Amniotic epithelial cell (primary cell): ENCODE measurements at regions not wholly inside any gene's neighbourhood (a gene's known extent, or its start where the extent isn't known, plus 50 kb on each side); places are given as distances from the start of the nearest gene placed in this dataset.

Experiments used
- DNase-seq: peaks from one replicate; pipeline ENCODE4 v3.0.0-alpha.2; 2010; ENCODE audit warnings: low read depth

GRCh38 chr2:191560411-191560980, 117.4 kb upstream of the NABP1 start:
- no peak for DNase-seq

- DNase-seq = no peak
These were observed 112.8 kb upstream of the NABP1 start for GRCh38 chr2:191565120-191565519.

GRCh38 chr2:191565647-191566198, 112.2 kb upstream of the NABP1 start:
- peak; percentile 50 for DNase-seq

DNA sequence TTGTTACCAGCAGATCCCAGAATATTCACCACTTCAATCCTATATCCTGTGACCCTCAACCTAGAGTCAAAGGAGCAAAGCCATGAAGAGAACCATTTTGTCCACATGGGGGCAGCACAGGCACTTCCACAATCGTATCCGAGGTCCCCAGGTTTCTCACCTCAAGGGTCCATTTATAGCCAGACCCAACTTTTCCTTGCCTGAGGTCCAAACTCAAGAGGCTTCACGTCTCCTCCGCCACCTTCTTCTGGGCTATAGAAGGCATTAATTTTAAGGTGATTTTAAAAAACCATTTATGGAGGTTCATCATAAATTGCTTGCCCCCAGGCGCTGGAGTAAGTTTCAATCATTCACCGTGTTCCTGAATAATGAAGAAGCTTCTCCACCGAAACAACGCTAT, 111.6 kb upstream of the NABP1 start:
- DNase-seq = peak; percentile 57

GRCh38 chr2:191567206-191567605, 110.7 kb upstream of the NABP1 start:
- DNase-seq = no peak

DNA sequence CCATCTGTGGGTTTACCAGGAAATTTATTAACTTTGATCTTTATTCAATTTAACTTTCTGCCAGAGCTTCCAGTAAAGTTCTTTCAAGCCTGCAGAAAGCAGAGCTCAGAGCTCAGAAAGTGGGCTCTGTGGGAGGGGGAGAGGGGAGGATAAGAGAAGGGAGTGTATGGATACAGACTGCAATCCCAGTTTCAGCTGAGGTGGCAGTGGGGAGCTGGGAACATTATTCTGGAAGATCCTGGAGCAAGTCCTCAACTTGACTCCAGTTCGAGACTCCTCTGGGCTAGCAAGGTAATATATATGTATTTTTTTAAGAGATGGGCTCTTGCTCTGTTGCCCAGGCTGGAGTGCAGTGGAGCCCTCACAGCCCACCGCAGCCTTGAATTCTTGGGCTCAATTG, 108.9 kb upstream of the NABP1 start:
- DNase-seq = no peak

DNA sequence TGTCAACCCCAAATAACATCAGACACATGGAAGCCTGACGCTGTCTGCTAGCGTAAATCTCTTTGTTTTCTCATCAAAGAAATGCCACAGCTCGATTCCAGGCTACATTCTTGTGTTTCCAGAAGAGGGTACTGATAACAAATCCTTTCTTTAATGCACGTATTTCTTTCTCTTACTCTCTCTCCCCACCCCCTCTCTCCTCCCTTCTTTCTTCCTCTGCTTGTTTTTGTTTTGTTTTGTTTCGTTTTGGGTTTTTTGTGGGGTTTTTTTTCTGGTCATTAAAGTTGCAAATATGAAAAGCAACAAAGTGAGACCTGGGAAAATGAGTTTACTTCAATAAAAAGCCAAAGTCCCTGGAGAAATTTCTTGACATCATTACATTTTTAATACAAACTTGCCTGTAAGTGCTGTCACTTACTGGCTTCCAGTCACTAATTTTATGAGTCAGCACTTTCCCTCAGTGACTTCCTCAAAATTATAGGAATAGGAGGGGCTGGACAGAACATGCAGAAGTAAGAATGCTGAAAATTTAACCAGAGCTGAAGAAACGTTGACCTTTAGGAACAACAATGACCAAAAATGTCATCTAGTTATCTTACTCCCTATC, 106.7 kb upstream of the NABP1 start:
- DNase-seq = peak; percentile 69

DNA sequence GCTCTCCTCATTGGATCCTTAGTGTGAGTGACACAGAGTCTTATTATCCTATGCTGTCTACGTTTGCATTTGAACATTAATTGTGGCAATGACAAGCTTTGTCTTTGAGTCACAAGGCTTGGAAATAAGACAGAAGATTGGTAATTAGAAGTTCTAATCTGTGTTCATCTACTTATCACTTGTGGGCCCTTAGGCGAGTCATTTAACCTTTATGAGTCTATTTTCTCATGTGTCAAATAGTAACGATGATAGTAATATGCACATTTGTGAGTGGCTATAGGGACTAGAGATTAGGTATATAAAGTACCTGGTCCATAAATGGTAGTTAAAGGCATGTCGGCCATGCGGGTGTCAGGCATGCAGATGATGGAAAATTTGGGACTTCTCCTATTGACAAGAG, 105.6 kb upstream of the NABP1 start:
- no peak for DNase-seq

- no peak for DNase-seq
These were observed 104.7 kb upstream of the NABP1 start for GRCh38 chr2:191573216-191573615.

GRCh38 chr2:191574232-191574631, 103.7 kb upstream of the NABP1 start:
- no peak for DNase-seq

- DNase-seq = no peak
These were observed 100.3 kb upstream of the NABP1 start for GRCh38 chr2:191577605-191578004.

DNA sequence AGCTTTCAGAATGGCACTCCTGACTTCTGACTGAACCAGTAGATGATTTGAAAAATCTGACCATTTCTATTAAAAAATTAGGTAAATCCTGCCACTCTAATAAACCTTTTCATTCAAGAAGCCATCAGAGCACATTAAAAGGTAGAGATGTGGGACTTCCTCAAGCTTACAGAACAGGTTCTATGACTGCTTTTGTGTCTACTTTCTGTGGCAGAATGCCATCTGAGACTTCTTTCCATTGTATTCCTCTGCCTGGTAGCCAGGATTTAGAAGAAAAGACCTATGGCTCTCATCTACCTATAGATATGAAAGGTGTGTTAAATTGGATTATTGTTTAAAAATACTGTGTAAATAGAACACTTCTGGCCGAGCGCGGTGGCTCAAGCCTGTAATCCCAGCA, 99.9 kb upstream of the NABP1 start:
- no peak for DNase-seq

DNA sequence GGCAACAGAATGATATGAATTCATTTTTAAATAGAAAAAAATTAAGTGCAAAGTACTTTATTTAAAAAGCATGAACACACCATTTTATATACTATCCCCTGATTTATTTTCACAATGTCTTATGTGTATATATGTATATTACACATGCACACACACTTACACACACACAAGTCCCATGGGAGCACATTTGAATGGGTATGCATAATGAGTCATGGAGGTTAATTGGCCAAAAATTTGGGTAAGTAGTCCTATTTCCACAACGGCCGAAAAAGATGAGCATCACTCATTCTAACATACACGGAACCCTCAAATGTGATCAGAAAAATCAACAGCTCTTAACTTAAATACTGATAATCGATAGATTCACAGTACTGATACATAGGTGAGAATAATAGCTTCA, 97.4 kb upstream of the NABP1 start:
- no peak for DNase-seq

DNA sequence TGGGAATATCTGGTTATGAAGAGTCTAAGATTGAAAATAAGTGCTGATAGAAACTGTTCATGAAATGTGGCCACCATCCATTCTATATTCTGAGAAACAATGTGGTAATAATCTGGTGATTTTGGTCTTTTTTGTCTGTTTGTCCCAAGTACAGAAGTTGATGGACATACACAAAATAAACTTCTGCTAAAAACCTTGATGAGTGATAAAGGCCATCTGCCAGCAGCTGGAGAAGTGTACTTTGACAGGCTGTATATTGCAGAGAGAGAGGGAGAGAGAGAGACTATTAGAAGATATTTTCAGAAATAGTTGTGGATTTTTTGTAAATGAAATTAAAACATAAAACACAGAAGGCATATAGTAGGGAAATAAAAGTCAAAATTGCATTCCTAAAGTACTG, 96.9 kb upstream of the NABP1 start:
- no peak for DNase-seq

DNA sequence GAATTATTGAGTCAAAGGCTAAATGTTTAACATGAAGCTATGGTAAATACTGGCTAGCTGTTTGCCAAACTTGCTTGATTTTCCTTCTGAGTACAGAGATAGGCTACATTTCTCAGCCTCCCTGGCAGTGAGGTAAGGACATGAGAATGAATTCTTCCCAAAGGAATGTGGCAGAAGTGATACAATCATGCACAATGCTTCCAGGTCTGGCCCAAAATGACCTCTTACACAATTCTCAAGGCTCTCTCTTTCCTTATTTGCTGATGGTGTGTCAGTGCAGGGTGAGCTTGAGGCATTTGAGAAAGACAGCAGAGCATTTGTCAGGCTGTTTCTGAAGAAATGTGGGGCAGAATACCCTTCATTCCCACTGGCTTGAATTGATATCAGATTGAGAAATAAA, 95.6 kb upstream of the NABP1 start:
- DNase-seq = peak; percentile 94

DNA sequence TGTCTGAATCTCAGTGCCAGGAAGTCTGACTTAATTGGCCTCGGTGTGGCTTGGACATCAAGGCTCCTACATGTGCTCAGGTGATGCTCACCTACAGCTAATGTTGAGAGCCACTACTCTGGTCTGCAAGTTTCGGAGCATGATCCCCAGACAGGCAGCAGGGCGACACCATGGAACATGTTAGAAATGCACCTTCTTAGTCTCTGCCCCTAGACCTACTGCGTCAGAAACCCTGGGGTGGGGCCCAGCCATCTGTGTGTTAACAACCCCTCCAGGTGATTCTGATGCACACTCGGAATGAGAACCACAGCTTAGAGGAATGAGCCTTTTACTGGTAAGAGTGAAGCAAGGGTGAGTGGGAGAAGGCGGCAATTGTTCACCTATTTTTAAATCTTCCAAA, 86.9 kb upstream of the NABP1 start:
- DNase-seq = no peak

GRCh38 chr2:191593622-191594385, 84.1 kb upstream of the NABP1 start:
- DNase-seq = peak; percentile 75

DNA sequence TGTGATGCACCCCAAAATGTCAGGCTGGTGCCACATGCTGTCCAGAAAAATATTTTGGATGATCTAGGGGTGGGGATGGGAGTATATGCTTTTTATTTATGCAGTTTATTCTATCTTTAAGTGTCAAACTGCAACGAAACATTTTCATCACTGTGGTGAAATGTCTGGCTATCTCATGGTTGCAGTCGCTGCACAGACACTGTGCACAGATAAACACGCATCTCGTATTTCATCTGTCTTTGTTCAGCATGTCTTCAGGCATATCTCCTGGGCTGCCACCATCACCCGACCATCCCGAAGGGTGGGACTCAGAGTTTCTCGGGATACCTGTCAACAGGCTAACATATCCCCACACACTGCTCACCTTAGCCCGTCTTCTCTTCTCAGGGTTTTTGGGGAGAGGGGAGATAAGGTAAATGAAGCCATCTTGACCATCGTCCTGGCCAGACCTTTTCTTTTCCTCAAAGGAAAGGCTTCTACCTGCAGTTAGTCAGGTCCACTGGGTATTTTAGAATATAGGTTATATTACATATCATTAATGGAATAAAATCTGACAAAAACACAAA, 80.7 kb upstream of the NABP1 start:
- no peak for DNase-seq

- no peak for DNase-seq
These were observed 79.6 kb upstream of the NABP1 start for GRCh38 chr2:191598296-191598695.

GRCh38 chr2:191601060-191601459, 76.9 kb upstream of the NABP1 start:
- DNase-seq = peak; percentile 58

GRCh38 chr2:191604154-191604553, 73.8 kb upstream of the NABP1 start:
- no peak for DNase-seq

DNA sequence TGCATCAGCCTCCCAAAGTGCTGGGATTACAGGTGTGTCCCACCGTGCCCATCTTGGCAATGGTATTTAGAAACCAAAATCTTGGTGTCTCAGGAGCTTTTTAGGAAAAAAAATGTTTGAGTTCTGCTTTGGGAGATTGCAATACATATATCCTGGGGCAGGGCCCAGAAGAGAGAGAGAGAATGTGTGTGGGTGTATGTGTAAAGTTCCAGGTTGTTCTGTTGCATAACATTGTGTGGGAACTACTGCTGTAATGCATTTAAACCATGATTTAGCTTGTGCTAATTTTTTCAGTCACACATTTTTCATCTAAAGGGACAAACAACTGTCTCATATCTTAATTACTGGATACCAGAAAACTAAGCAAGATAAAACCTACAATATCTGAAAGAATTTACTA, 70.8 kb upstream of the NABP1 start:
- peak; percentile 77 for DNase-seq

- DNase-seq = peak; percentile 44
These were observed 67.2 kb upstream of the NABP1 start for GRCh38 chr2:191610756-191611155.
